ENCODE measurements at regions not wholly inside any gene's neighbourhood (a gene's known extent, or its start where the extent isn't known, plus 50 kb on each side); places are given as distances from the start of the nearest gene placed in this dataset.
"Not testable (repeated sequence)": the region's sequence is repeated elsewhere in the genome, so short reads cannot be mapped to it uniquely, and the experiment has no call there.

DNA sequence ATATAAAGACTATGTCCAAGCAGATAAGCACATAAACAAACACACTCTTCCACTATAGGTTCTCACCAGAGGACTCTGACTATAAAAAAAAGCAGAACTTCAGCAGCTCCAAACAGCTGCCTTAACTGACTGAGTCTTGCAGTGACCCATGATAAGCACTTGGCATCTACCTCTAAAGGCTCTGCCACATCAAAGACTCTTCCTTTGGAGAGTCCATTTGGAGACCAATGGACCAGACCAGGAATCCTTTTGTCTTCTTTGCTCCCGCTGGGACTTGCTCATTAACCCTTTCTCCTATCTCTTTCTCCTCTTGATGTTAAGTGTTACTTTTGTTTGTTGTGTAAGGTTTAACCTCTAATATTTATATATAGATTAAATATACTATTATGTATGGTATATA lies 424.1 kb downstream of the RSL24D1 start:
- DNase-seq (ENCODE audit: insufficient read length, low spot score) (no peak), FAIRE-seq (no peak)
- TF ChIP-seq PAX5 (IDR thresholded peaks at IDR 0.05; ENCODE audit: insufficient read depth, low read length, severe bottlenecking), result no peak
- TF ChIP-seq POLR2A (IDR thresholded peaks at IDR 0.05; ENCODE audit: low read depth, low read length), result no peak
- TF ChIP-seq POLR2AphosphoS5 (IDR thresholded peaks at IDR 0.05; ENCODE audit: low read depth, low read length), result no peak
- no peak for TF ChIP-seq SPI1 (IDR thresholded peaks at IDR 0.05; ENCODE audit: low read depth, low read length)
- TF ChIP-seq TAF1 (IDR thresholded peaks at IDR 0.05; ENCODE audit: low read depth, low read length), result no peak
- no peak for TF ChIP-seq POU2F2 (IDR thresholded peaks at IDR 0.05; ENCODE audit: low read depth, low read length)

DNA sequence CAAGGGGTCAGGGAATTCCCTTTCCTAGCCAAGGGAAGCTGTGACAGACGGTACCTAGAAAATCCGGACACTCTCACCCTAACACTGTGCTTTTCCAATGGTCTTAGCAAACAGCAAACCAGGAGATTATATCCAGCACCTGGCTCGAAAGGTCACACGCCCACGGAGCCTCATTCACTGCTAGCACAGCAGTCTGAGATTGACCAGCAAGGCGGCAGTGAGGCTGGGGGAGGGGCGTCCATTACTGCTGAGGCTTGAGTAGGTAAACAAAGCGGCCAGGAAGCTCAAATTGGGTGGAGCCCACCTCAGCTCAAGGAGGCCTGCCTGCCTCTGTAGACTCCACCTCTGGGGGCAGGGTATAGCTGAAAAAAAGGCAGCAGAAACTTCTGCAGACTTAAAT lies 447.3 kb downstream of the RSL24D1 start:
- not testable (repeated sequence) for FAIRE-seq; DNase-seq (ENCODE audit: insufficient read length, low spot score)

DNA sequence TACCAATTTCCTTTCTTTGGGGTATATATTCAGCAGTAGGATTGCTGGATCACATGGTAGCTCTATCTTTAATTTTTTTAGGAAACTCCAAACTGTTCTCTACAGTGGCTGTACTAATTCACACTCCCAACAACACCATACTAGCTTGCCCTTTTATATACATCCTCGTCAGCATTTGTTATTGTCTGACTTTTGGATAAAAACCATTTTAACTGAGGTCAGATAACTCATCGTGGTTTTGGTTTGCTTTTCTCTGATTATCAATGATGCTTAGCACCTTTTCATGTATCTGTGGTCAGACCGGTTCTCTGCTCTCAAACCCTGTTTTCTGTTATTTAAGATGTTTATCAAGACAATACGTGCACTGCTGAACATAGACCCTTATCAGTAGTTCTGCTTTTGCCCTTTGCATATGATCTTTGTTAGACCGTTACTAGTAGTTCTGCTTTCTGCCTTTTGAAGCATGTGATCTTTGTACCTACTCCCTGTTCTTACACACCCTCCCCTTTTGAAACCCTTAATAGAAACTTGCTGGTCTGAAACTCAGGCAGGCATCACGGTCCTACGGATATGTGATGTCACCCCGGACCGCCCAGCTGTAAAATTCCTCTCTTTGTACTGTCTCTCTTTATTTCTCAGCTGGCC lies 474.3 kb downstream of the RSL24D1 start:
- TF ChIP-seq TAF1 (IDR thresholded peaks at IDR 0.05; ENCODE audit: low read depth, low read length) (no peak), PAX5 (IDR thresholded peaks at IDR 0.05; ENCODE audit: insufficient read depth, low read length, severe bottlenecking) (no peak), SPI1 (IDR thresholded peaks at IDR 0.05; ENCODE audit: low read depth, low read length) (no peak), POU2F2 (IDR thresholded peaks at IDR 0.05; ENCODE audit: low read depth, low read length) (no peak), POLR2A (IDR thresholded peaks at IDR 0.05; ENCODE audit: low read depth, low read length) (no peak), POLR2AphosphoS5 (IDR thresholded peaks at IDR 0.05; ENCODE audit: low read depth, low read length) (no peak)
- DNase-seq (ENCODE audit: insufficient read length, low spot score) (no peak), FAIRE-seq (no peak)

DNA sequence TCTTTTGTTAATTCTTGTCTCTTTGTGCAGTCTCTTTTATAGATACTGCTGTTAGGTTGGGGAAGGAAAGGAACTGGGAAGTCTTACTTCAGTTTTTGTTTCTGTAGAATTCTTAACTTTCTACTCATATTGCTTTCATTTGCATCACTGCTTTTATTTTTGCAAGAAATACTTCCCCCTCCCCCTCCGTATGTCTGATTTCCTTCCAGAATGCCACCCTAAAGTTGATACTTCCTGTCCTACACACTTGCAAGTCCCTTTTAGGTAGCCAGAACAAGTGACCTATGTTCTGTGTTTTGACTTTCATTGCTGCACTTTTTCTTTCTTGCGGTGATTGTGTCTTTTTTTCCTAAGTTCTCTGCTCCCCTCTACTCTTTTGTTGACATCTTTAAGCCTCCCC lies 477.4 kb downstream of the RSL24D1 start:
- TF ChIP-seq TAF1 (IDR thresholded peaks at IDR 0.05; ENCODE audit: low read depth, low read length), result no peak
- TF ChIP-seq POU2F2 (IDR thresholded peaks at IDR 0.05; ENCODE audit: low read depth, low read length), result no peak
- TF ChIP-seq POLR2AphosphoS5 (IDR thresholded peaks at IDR 0.05; ENCODE audit: low read depth, low read length), result no peak
- TF ChIP-seq PAX5 (IDR thresholded peaks at IDR 0.05; ENCODE audit: insufficient read depth, low read length, severe bottlenecking), result no peak
- no peak for TF ChIP-seq SPI1 (IDR thresholded peaks at IDR 0.05; ENCODE audit: low read depth, low read length)
- FAIRE-seq (no peak), DNase-seq (ENCODE audit: insufficient read length, low spot score) (no peak)

DNA sequence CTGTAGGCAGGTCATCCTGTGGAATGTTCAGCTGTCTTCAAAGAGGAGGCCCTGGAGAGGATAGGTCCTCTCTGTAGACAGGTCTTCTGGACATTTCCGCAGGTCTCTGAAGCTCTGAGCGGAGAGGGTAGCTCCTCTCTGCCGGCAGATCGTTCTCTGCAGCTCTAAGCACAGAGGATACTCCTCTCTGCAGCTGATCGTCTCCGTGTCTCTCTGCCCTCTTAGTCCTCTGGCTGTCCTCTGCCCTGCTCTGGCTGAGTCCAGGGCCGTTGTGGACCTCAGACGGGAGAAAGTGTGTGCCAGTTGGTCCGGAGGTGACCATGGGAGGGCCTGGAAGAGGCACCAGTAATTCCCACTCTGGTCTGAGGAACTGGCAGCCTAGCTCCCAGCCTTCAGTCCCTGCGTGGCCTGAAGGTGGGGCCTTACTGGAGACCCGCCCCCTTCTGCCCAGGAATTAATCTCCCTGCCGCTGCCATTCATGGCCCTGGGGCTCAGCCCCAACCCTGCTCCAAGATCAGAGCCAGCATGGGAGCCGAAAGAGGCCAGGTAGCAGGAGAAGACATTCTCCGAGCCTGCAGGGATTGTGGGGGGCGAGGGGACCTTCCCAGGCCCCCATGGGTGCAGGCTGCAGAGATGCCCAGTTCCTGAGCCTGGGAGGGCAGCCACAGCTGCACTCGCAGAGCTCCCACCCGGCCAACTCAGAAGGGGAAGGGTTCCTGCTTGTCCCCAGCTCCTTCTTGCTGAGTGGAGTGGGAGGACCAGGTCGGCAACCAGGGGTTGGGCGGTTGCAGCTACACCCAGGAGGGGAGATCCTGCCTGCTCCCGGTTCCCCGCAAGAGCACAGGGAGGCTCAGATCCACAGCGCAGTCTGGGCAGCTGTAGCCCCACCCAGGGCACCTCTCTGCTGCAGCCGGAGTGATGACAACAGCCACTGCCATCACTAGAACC lies 488.7 kb downstream of the RSL24D1 start:
- TF ChIP-seq PAX5 (IDR thresholded peaks at IDR 0.05; ENCODE audit: insufficient read depth, low read length, severe bottlenecking), result no peak
- no peak for TF ChIP-seq POLR2A (IDR thresholded peaks at IDR 0.05; ENCODE audit: low read depth, low read length)
- TF ChIP-seq POU2F2 (IDR thresholded peaks at IDR 0.05; ENCODE audit: low read depth, low read length), result no peak
- TF ChIP-seq TAF1 (IDR thresholded peaks at IDR 0.05; ENCODE audit: low read depth, low read length), result no peak
- no peak for TF ChIP-seq POLR2AphosphoS5 (IDR thresholded peaks at IDR 0.05; ENCODE audit: low read depth, low read length)
- TF ChIP-seq SPI1 (IDR thresholded peaks at IDR 0.05; ENCODE audit: low read depth, low read length), result no peak
- no peak for FAIRE-seq
- DNase-seq (ENCODE audit: insufficient read length, low spot score), result no peak

DNA sequence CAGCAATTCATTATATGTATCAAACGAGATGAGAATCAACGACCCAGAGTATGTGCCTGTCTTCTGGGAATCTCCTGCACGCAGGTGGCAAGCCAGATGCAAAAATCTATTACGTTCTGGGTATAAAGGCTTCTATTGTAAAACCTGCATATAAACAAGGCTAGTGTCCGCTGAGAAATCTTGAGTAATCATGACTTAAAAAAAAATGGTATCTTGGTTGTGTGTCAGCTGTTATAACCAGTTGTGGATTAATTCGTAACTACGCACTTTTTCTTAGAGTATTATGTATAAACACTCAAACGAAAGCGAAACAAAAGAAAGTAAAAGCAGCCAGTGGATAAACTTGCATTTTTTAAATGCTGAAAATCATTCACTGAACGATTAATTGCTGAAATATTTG lies 509.1 kb downstream of the RSL24D1 start:
- no peak for DNase-seq (ENCODE audit: insufficient read length, low spot score)
- TF ChIP-seq POU2F2 (IDR thresholded peaks at IDR 0.05; ENCODE audit: low read depth, low read length) (no peak), POLR2A (IDR thresholded peaks at IDR 0.05; ENCODE audit: low read depth, low read length) (no peak), SPI1 (IDR thresholded peaks at IDR 0.05; ENCODE audit: low read depth, low read length) (no peak), POLR2AphosphoS5 (IDR thresholded peaks at IDR 0.05; ENCODE audit: low read depth, low read length) (no peak), PAX5 (IDR thresholded peaks at IDR 0.05; ENCODE audit: insufficient read depth, low read length, severe bottlenecking) (no peak), TAF1 (IDR thresholded peaks at IDR 0.05; ENCODE audit: low read depth, low read length) (no peak)
- FAIRE-seq, result no peak
